Peyer's patch (tissue), 4 donors: ENCODE measurements at regions not wholly inside any gene's neighbourhood (a gene's known extent, or its start where the extent isn't known, plus 50 kb on each side); places are given as distances from the start of the nearest gene placed in this dataset.

Experiments used
- CTCF ChIP-seq, 6 experiments: fragments of 450-650 bp in 4 of 6; fragments of 200-600 bp in 2 of 6; sonication (generic) in 1 of 6; IDR thresholded peaks; one replicate each; pipeline ENCODE4 v1.5.1; 2017 to 2019; ENCODE audit warnings: antibody characterized with exemption in 6 of 6, mild to moderate bottlenecking in 3 of 6, moderate library complexity in 1 of 6
- POLR2A ChIP-seq, 2 donors: fragments of 450-650 bp; IDR thresholded peaks; one replicate each; pipeline ENCODE4 v1.5.1; 2017; ENCODE audit warnings: antibody characterized with exemption in 2 of 2, mild to moderate bottlenecking in 2 of 2, moderate library complexity in 2 of 2

DNA sequence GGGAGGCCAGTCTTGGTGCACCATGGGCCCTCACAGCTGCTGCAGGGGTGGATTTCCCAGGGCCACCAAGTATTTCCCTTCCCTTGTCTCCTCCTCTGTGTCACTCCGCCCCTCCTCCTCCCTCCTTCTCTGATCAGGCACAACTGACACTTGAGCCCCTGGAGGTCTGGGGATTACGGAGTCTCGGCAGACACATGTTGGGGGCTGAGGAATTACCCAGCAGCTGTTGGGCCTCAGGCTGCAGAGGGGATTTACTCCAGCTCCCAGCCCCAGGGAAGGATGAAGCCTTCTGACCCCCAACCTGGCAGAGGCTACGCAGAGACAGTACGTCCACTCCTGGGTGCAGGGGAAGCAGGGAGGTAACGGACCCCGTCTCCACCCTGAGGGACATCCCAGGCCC, 420.5 kb upstream of the SULF2 start:
- TF ChIP-seq CTCF (IDR thresholded peaks at IDR 0.05) (no peak), POLR2A (IDR thresholded peaks at IDR 0.05) (no peak)
